WTC11 (cell line): ENCODE measurements at regions not wholly inside any gene's neighbourhood (a gene's known extent, or its start where the extent isn't known, plus 50 kb on each side); places are given as distances from the start of the nearest gene placed in this dataset.

Source experiments
- ATAC-seq: fragments of 200-7000 bp; cut with Tn5 transposase; 2 replicates; pipeline ENCODE4 v1.10.0; 2021; ENCODE audit warnings: mild to moderate bottlenecking, moderate library complexity
- CTCF ChIA-PET: fragments of 300-600 bp; sonication (Branson Sonifier 250); formaldehyde crosslinking; loops from one replicate; lab custom pipeline; 2021; ENCODE audit warnings: antibody characterized with exemption; lab: Charles Lee
- POLR2A ChIA-PET: fragments of 350-600 bp; sonication (Branson Sonifier 250); formaldehyde crosslinking; loops from one replicate; lab custom pipeline; 2021; ENCODE audit warnings: antibody characterized with exemption; lab: Charles Lee
- DNase-seq: peaks from one replicate; pipeline ENCODE4 v3.0.0; 2021; ENCODE audit warnings: low spot score
- H3K27ac Mint-ChIP-seq: 2 replicates; pipeline ENCODE4 v1.8.0; 2021; ENCODE audit warnings: mixed read lengths
- H3K27me3 Mint-ChIP-seq: 2 replicates; pipeline ENCODE4 v1.8.0; 2021; ENCODE audit warnings: low read depth, mild to moderate bottlenecking, moderate library complexity, mixed read lengths
- H3K36me3 Mint-ChIP-seq: 2 replicates; pipeline ENCODE4 v1.8.0; 2021; ENCODE audit warnings: mixed read lengths
- H3K4me1 Mint-ChIP-seq: 2 replicates; pipeline ENCODE4 v1.8.0; 2022; ENCODE audit warnings: mixed read lengths
- H3K4me3 Mint-ChIP-seq: 2 replicates; pipeline ENCODE4 v1.8.0; 2021; ENCODE audit warnings: mild to moderate bottlenecking, moderate library complexity, mixed read lengths
- H3K9me3 Mint-ChIP-seq: 2 replicates; pipeline ENCODE4 v1.8.0; 2021; ENCODE audit warnings: mixed read lengths
- ATF6 ChIP-seq: sonication (generic); formaldehyde crosslinking; IDR thresholded peaks from 2 replicates; pipeline ENCODE4 v1.8.1; 2023; ENCODE audit warnings: mild to moderate bottlenecking, missing genetic modification reagents
- CREB1 ChIP-seq: sonication (generic); formaldehyde crosslinking; IDR thresholded peaks from 2 replicates; pipeline ENCODE4 v1.8.0; 2023; ENCODE audit warnings: mild to moderate bottlenecking, missing genetic modification reagents
- CREM ChIP-seq: sonication (generic); formaldehyde crosslinking; IDR thresholded peaks from 2 replicates; pipeline ENCODE4 v1.8.1; 2022; ENCODE audit warnings: mild to moderate bottlenecking, missing genetic modification reagents, moderate library complexity
- E2F4 ChIP-seq: sonication (generic); formaldehyde crosslinking; IDR thresholded peaks from 2 replicates; pipeline ENCODE4 v1.8.1; 2022; ENCODE audit warnings: low read depth, mild to moderate bottlenecking, moderate library complexity, missing genetic modification reagents, borderline replicate concordance
- EMX1 ChIP-seq: fragments of 250-450 bp; sonication (Bioruptor Pico); IDR thresholded peaks from 2 replicates; pipeline ENCODE4 v1.8.0; 2021; ENCODE audit warnings: mild to moderate bottlenecking
- FOXJ3 ChIP-seq: sonication (generic); formaldehyde crosslinking; IDR thresholded peaks from 2 replicates; pipeline ENCODE4 v1.9.0; 2021; ENCODE audit warnings: missing genetic modification reagents, mild to moderate bottlenecking, borderline replicate concordance
- GRHL2 ChIP-seq: fragments of 250-450 bp; sonication (Bioruptor Pico); IDR thresholded peaks from 2 replicates; pipeline ENCODE4 v1.8.0; 2022; ENCODE audit warnings: mild to moderate bottlenecking, moderate library complexity; ENCODE audit not compliant: insufficient replicate concordance, severe bottlenecking
- MXD4 ChIP-seq: fragments of 250-450 bp; sonication (Bioruptor Pico); IDR thresholded peaks from 2 replicates; pipeline ENCODE4 v1.8.0; 2021; ENCODE audit warnings: mild to moderate bottlenecking, moderate library complexity, borderline replicate concordance
- NR1H2 ChIP-seq: sonication (generic); formaldehyde crosslinking; IDR thresholded peaks from 2 replicates; pipeline ENCODE4 v1.9.0; 2021; ENCODE audit warnings: mild to moderate bottlenecking, moderate library complexity, missing genetic modification reagents
- SMAD3 ChIP-seq: sonication (generic); formaldehyde crosslinking; IDR thresholded peaks from 2 replicates; pipeline ENCODE4 v1.8.0; 2022; ENCODE audit warnings: missing genetic modification reagents, mild to moderate bottlenecking, borderline replicate concordance
- SMAD4 ChIP-seq: sonication (generic); formaldehyde crosslinking; IDR thresholded peaks from 2 replicates; pipeline ENCODE4 v1.8.0; 2022; ENCODE audit warnings: mild to moderate bottlenecking, missing genetic modification reagents
- STAT6 ChIP-seq: sonication (generic); formaldehyde crosslinking; conservative IDR thresholded peaks from 2 replicates; pipeline ENCODE4 v1.8.1; 2023; ENCODE audit warnings: mild to moderate bottlenecking, low read depth, missing genetic modification reagents, moderate library complexity
- TCF7 ChIP-seq: sonication (generic); formaldehyde crosslinking; IDR thresholded peaks from 2 replicates; pipeline ENCODE4 v1.8.0; 2022; ENCODE audit warnings: mild to moderate bottlenecking, low read depth, missing genetic modification reagents, moderate library complexity
- ZNF317 ChIP-seq: sonication (generic); formaldehyde crosslinking; IDR thresholded peaks from 2 replicates; pipeline ENCODE4 v1.8.1; 2023; ENCODE audit warnings: low read depth, mild to moderate bottlenecking, moderate library complexity, missing genetic modification reagents, borderline replicate concordance
- ZSCAN18 ChIP-seq: fragments of 250-450 bp; sonication (Bioruptor Pico); IDR thresholded peaks from 2 replicates; pipeline ENCODE4 v2.1.2; 2022; ENCODE audit warnings: mild to moderate bottlenecking, moderate library complexity
- TF ChIP-seq, protein P1 (sequence below): fragments of 250-450 bp; sonication (Bioruptor Pico); conservative IDR thresholded peaks from 2 replicates; pipeline ENCODE4 v1.9.0; 2021; ENCODE audit warnings: mild to moderate bottlenecking
- TF ChIP-seq, protein P2 (sequence below): sonication (generic); formaldehyde crosslinking; IDR thresholded peaks from 2 replicates; pipeline ENCODE4 v1.8.0; 2022; ENCODE audit warnings: mild to moderate bottlenecking, missing genetic modification reagents
- TF ChIP-seq, protein P3 (sequence below): sonication (generic); formaldehyde crosslinking; IDR thresholded peaks from 2 replicates; pipeline ENCODE4 v1.8.1; 2022; ENCODE audit warnings: mild to moderate bottlenecking, moderate library complexity, missing genetic modification reagents
- TF ChIP-seq, protein P4 (sequence below): sonication (generic); formaldehyde crosslinking; IDR thresholded peaks from 2 replicates; pipeline ENCODE4 v1.8.1; 2023; ENCODE audit warnings: mild to moderate bottlenecking, missing genetic modification reagents, moderate library complexity
- TF ChIP-seq, protein P5 (sequence below): sonication (generic); formaldehyde crosslinking; IDR thresholded peaks from 2 replicates; pipeline ENCODE4 v1.8.0; 2023; ENCODE audit warnings: mild to moderate bottlenecking, missing genetic modification reagents

DNA sequence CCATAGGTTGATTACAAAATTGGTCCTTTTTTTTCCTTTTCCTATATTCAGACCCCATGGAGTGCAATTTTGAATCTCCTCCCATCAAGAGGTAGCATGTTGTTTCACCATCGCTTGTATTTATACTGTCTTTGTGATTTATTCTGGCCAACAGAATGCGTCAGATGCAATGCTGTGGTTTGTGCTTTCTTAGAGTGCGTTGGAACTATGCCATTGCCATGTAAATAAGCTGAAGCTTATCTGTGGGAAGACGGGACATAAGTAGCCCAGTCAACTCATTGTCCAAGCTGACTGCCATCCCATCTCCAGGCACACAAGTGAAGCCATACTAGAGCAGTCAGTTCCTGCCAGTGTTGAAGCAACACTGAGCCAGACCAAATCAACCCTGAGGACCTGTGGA is 1339.3 kb upstream of the GOT2 start:
- H3K9me3 Mint-ChIP-seq = peaks cover 13% of the 10 kb centered on the region
- DNase-seq = no peak
- H3K27me3 Mint-ChIP-seq = no peaks in the 10 kb centered on the region
- no peak for ATAC-seq
- TF ChIP-seq, protein P1, sequence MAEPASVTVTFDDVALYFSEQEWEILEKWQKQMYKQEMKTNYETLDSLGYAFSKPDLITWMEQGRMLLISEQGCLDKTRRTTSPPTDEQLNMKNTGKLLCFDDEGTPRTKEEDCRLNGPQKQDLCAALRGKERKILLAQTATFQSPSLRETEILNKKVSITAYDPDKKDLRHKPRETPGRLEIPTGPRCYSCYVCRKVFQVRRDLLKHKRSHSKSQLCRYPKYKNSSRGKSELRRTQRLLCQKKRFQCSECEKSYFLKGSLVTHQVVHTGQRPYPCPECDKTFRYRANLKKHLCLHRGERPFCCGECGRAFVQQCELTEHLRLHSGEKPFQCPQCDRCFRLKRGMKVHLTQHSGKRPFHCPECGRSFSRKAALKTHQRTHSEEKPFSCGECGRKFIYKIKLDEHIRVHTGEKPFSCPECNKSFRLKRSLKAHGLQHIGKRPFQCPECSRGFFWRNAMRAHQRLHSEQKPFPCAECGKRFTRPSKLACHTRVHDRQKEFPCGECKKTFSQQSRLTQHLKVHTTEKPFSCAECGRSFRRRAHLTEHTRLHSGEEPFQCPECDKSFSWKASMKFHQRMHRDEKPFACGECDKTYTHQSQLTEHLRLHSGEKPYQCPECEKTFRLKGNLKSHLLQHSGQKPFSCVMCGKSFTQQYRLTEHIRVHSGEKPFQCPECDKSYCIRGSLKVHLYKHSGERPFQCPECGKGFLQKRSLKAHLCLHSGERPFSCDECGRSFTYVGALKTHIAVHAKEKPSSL = no peak
- TF ChIP-seq, protein P2, sequence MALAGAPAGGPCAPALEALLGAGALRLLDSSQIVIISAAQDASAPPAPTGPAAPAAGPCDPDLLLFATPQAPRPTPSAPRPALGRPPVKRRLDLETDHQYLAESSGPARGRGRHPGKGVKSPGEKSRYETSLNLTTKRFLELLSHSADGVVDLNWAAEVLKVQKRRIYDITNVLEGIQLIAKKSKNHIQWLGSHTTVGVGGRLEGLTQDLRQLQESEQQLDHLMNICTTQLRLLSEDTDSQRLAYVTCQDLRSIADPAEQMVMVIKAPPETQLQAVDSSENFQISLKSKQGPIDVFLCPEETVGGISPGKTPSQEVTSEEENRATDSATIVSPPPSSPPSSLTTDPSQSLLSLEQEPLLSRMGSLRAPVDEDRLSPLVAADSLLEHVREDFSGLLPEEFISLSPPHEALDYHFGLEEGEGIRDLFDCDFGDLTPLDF (CRISPR knock-in tag) = no peak
- TF ChIP-seq, protein P3, sequence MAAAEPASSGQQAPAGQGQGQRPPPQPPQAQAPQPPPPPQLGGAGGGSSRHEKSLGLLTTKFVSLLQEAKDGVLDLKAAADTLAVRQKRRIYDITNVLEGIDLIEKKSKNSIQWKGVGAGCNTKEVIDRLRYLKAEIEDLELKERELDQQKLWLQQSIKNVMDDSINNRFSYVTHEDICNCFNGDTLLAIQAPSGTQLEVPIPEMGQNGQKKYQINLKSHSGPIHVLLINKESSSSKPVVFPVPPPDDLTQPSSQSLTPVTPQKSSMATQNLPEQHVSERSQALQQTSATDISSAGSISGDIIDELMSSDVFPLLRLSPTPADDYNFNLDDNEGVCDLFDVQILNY (CRISPR knock-in tag) = no peak
- TF ChIP-seq, protein P4, sequence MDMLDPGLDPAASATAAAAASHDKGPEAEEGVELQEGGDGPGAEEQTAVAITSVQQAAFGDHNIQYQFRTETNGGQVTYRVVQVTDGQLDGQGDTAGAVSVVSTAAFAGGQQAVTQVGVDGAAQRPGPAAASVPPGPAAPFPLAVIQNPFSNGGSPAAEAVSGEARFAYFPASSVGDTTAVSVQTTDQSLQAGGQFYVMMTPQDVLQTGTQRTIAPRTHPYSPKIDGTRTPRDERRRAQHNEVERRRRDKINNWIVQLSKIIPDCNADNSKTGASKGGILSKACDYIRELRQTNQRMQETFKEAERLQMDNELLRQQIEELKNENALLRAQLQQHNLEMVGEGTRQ (CRISPR knock-in tag) = no peak
- TF ChIP-seq SMAD4 (CRISPR knock-in tag) (no peak), STAT6 (CRISPR knock-in tag) (no peak), ZSCAN18 (CRISPR knock-in tag) (no peak), ATF6 (CRISPR knock-in tag) (no peak), TCF7 (CRISPR knock-in tag) (no peak), E2F4 (CRISPR knock-in tag) (no peak), NR1H2 (CRISPR knock-in tag) (no peak), ZNF317 (no peak), GRHL2 (no peak), CREM (CRISPR knock-in tag) (no peak), CREB1 (CRISPR knock-in tag) (no peak), MXD4 (CRISPR knock-in tag) (no peak), SMAD3 (CRISPR knock-in tag) (no peak), FOXJ3 (CRISPR knock-in tag) (no peak), EMX1 (CRISPR knock-in tag) (no peak)
- TF ChIP-seq, protein P5, sequence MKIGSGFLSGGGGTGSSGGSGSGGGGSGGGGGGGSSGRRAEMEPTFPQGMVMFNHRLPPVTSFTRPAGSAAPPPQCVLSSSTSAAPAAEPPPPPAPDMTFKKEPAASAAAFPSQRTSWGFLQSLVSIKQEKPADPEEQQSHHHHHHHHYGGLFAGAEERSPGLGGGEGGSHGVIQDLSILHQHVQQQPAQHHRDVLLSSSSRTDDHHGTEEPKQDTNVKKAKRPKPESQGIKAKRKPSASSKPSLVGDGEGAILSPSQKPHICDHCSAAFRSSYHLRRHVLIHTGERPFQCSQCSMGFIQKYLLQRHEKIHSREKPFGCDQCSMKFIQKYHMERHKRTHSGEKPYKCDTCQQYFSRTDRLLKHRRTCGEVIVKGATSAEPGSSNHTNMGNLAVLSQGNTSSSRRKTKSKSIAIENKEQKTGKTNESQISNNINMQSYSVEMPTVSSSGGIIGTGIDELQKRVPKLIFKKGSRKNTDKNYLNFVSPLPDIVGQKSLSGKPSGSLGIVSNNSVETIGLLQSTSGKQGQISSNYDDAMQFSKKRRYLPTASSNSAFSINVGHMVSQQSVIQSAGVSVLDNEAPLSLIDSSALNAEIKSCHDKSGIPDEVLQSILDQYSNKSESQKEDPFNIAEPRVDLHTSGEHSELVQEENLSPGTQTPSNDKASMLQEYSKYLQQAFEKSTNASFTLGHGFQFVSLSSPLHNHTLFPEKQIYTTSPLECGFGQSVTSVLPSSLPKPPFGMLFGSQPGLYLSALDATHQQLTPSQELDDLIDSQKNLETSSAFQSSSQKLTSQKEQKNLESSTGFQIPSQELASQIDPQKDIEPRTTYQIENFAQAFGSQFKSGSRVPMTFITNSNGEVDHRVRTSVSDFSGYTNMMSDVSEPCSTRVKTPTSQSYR (CRISPR knock-in tag) = no peak
- TF ChIP-seq, all 79 proteins: peak for 0
- Mint-ChIP-seq H3K4me1 (peaks cover 41% of the 10 kb centered on the region), H3K27ac (no peak overlapping the region), H3K36me3 (peaks cover 12% of the 10 kb centered on the region), H3K4me3 (no peak overlapping the region)
- CTCF ChIA-PET = no interaction called here
- POLR2A ChIA-PET = no interaction called here
